Breast epithelium (tissue), 4 donors: ENCODE measurements at regions not wholly inside any gene's neighbourhood (a gene's known extent, or its start where the extent isn't known, plus 50 kb on each side); places are given as distances from the start of the nearest gene placed in this dataset.

Experiments
- DNase-seq, 2 donors: peaks; one replicate each; pipeline ENCODE4 v3.0.0-alpha.2; 2019; ENCODE audit warnings: low spot score in 2 of 2
- H3K27ac ChIP-seq, 2 donors: fragments of 200-600 bp; sonication (generic) in 1 of 2; one replicate each; pipeline ENCODE4 v1.5.1; 2016 to 2019; ENCODE audit warnings: mild to moderate bottlenecking in 1 of 2
- H3K27me3 ChIP-seq, 2 donors: fragments of 200-600 bp; sonication (generic) in 1 of 2; one replicate each; pipeline versions ENCODE4 v1.5.1 to v1.6.0; 2017 to 2019; ENCODE audit warnings: control low read depth in 1 of 2, mild to moderate bottlenecking in 1 of 2
- H3K36me3 ChIP-seq: fragments of 200-600 bp; one replicate; pipeline ENCODE4 v1.5.1; 2019
- H3K4me1 ChIP-seq, 2 donors: fragments of 200-600 bp; sonication (generic); one replicate each; pipeline ENCODE4 v1.5.1; 2016 to 2019; ENCODE audit warnings: control low read depth in 1 of 2
- H3K4me3 ChIP-seq, 3 donors: fragments of 200-600 bp; sonication (generic); 1 replicate in 2 of 3; 2 replicates in 1 of 3; pipeline ENCODE4 v1.5.1; 2016 to 2019; ENCODE audit warnings: mild to moderate bottlenecking in 3 of 3, moderate library complexity in 2 of 3
- H3K9me3 ChIP-seq, 2 donors: fragments of 200-600 bp; sonication (generic) in 1 of 2; one replicate each; pipeline ENCODE4 v1.5.1; 2016 to 2019; ENCODE audit warnings: control low read depth in 1 of 2
- CTCF ChIP-seq, 3 donors: fragments of 450-650 bp; IDR thresholded peaks; one replicate each; pipeline ENCODE4 v1.5.1; 2016 to 2017; ENCODE audit warnings: antibody characterized with exemption in 3 of 3, mild to moderate bottlenecking in 3 of 3, moderate library complexity in 3 of 3
- POLR2A ChIP-seq: fragments of 450-650 bp; IDR thresholded peaks from one replicate; pipeline ENCODE4 v1.6.1; 2016; ENCODE audit warnings: antibody characterized with exemption, mild to moderate bottlenecking, moderate library complexity
- POLR2AphosphoS5 ChIP-seq, 3 donors: sonication (generic); formaldehyde crosslinking; IDR thresholded peaks; one replicate each; pipeline ENCODE4 v1.6.1; 2017; ENCODE audit warnings: antibody characterized with exemption in 3 of 3
- intact Hi-C: fragments of 100-400 bp; cut with DNase I; formaldehyde crosslinking; loops from one replicate; pipeline ENCODE4 v1.15.1; 2023; ENCODE audit warnings: low total_unique reads

GRCh38 chr12:107242189-107242588, 148.8 kb upstream of the CRY1 start:
- H3K4me1 ChIP-seq, result no peaks in the 10 kb centered on the region

GRCh38 chr12:107243341-107243740, 150.0 kb upstream of the CRY1 start:
- no peaks in the 10 kb centered on the region for H3K4me1 ChIP-seq
- no peak overlapping the region for H3K4me3 ChIP-seq
- no peak overlapping the region for H3K27ac ChIP-seq
- TF ChIP-seq POLR2AphosphoS5 (IDR thresholded peaks at IDR 0.05) (no peak), CTCF (IDR thresholded peaks at IDR 0.05) (no peak), POLR2A (no peak)
- H3K9me3 ChIP-seq, result no peaks in the 10 kb centered on the region
- no peaks in the 10 kb centered on the region for H3K36me3 ChIP-seq
- no peak for DNase-seq
- intact Hi-C loops, result no loop called here
- H3K27me3 ChIP-seq, result peaks cover 0 to 9% of the 10 kb centered on the region in 2 donors

More at GRCh38 chr12:107242189-107242588, 148.8 kb upstream of the CRY1 start:
- Histone ChIP-seq H3K36me3 (no peaks in the 10 kb centered on the region), H3K27ac (no peak overlapping the region), H3K4me3 (no peak overlapping the region), H3K9me3 (no peaks in the 10 kb centered on the region), H3K27me3 (peaks cover 0 to 9% of the 10 kb centered on the region in 2 donors)
- intact Hi-C loops, result no loop called here
- TF ChIP-seq POLR2AphosphoS5 (IDR thresholded peaks at IDR 0.05) (no peak), POLR2A (no peak), CTCF (IDR thresholded peaks at IDR 0.05) (no peak)
- DNase-seq, result no peak

- TF ChIP-seq POLR2AphosphoS5 (IDR thresholded peaks at IDR 0.05) (no peak), CTCF (IDR thresholded peaks at IDR 0.05) (no peak), POLR2A (no peak)
- Histone ChIP-seq H3K27me3 (peaks cover 0 to 9% of the 10 kb centered on the region in 2 donors), H3K36me3 (no peaks in the 10 kb centered on the region), H3K9me3 (no peaks in the 10 kb centered on the region), H3K27ac (no peak overlapping the region), H3K4me3 (no peak overlapping the region), H3K4me1 (no peaks in the 10 kb centered on the region)
- DNase-seq, result no peak
- intact Hi-C loops, result no loop called here
Measured at GRCh38 chr12:107244584-107244983, 151.2 kb upstream of the CRY1 start.

- Histone ChIP-seq H3K27me3 (peaks cover 0 to 9% of the 10 kb centered on the region in 2 donors), H3K4me3 (no peak overlapping the region), H3K27ac (no peak overlapping the region), H3K9me3 (no peaks in the 10 kb centered on the region), H3K36me3 (no peaks in the 10 kb centered on the region), H3K4me1 (no peaks in the 10 kb centered on the region)
- intact Hi-C loops, result no loop called here
- TF ChIP-seq CTCF (IDR thresholded peaks at IDR 0.05) (no peak), POLR2AphosphoS5 (IDR thresholded peaks at IDR 0.05) (no peak), POLR2A (no peak)
- no peak for DNase-seq
Measured at GRCh38 chr12:107247650-107248049, 154.3 kb upstream of the CRY1 start.

- no peak for DNase-seq
- no peaks in the 10 kb centered on the region for H3K36me3 ChIP-seq
- H3K27ac ChIP-seq, result no peak overlapping the region
- TF ChIP-seq CTCF (IDR thresholded peaks at IDR 0.05) (no peak), POLR2A (no peak), POLR2AphosphoS5 (IDR thresholded peaks at IDR 0.05) (no peak)
- no peaks in the 10 kb centered on the region for H3K4me1 ChIP-seq
- peaks cover 0 to 3% of the 10 kb centered on the region in 2 donors for H3K27me3 ChIP-seq
- intact Hi-C loops, result no loop called here
- no peaks in the 10 kb centered on the region for H3K9me3 ChIP-seq
- no peak overlapping the region for H3K4me3 ChIP-seq
Measured at GRCh38 chr12:107248187-107248586, 154.8 kb upstream of the CRY1 start.
